ENCODE measurements at regions not wholly inside any gene's neighbourhood (a gene's known extent, or its start where the extent isn't known, plus 50 kb on each side); places are given as distances from the start of the nearest gene placed in this dataset.

DNA sequence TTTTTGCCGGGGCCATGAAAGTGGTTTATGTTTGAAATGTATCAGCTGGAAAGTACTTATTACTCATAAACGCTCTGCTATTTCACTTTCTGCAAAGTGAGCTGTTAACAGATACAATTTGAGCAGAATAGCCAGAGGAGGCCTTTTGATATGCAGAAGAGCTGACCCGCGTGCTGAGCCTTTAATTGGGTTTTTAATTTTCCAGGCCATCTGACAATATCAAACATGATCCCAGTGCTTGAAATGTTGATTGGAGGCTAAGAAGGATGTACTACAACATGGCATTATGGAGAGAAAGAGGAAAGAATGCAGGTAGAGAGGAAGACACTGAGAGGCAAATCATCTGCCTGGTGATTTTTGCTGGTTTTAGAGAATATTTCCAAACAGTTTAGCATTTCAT lies 261.3 kb upstream of the MEIS2 start:
- DNase-seq (ENCODE audit: extremely low read depth, low read depth), result no peak

DNA sequence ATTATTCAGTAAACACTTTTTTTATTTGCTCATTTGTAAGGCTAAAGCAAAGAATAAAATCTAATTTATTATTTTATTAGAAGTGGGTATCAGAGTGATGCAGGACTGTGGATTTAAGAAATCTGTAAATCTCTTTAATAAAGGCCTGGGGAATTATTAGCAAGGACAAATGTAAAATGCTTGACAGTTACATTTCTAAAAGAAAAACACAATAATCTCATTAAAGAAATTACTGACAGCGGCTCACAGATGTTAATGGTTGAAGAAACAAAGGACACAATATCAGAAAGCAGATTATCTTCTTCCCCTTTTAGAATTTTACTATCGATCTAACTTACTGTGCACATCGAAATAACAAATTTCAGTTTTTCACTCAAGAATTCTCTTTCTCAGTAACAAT lies 262.1 kb upstream of the MEIS2 start:
- no peak for DNase-seq (ENCODE audit: extremely low read depth, low read depth)
- TF ChIP-seq, protein P1, sequence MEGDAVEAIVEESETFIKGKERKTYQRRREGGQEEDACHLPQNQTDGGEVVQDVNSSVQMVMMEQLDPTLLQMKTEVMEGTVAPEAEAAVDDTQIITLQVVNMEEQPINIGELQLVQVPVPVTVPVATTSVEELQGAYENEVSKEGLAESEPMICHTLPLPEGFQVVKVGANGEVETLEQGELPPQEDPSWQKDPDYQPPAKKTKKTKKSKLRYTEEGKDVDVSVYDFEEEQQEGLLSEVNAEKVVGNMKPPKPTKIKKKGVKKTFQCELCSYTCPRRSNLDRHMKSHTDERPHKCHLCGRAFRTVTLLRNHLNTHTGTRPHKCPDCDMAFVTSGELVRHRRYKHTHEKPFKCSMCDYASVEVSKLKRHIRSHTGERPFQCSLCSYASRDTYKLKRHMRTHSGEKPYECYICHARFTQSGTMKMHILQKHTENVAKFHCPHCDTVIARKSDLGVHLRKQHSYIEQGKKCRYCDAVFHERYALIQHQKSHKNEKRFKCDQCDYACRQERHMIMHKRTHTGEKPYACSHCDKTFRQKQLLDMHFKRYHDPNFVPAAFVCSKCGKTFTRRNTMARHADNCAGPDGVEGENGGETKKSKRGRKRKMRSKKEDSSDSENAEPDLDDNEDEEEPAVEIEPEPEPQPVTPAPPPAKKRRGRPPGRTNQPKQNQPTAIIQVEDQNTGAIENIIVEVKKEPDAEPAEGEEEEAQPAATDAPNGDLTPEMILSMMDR (IDR thresholded peaks at IDR 0.05; ENCODE audit: low read depth, low read length), result no peak

More for the DNA sequence above, 261.3 kb upstream of the MEIS2 start:
- TF ChIP-seq, protein P1 (IDR thresholded peaks at IDR 0.05; ENCODE audit: low read depth, low read length), result no peak

DNA sequence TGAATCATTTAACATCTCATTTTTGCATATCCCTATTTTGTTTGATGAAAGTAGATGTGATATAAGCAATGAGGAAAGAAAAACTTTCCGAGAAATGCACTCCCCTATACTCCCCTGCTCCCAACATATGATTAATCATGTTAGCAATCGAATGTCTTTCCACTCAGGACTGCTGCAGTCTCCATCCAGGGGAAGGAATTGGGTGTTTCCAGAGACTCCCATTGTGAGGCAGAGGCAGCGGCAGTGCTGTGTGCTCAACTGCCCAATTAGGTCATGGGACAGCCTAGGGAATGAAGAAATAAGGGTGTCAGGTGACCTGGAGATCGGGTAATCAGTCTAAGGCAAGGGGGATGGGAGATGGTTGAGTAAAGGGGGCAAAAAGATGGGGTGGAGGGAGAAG lies 268.6 kb upstream of the MEIS2 start:
- TF ChIP-seq, protein P1 (IDR thresholded peaks at IDR 0.05; ENCODE audit: low read depth, low read length), result no peak
- no peak for DNase-seq (ENCODE audit: extremely low read depth, low read depth)

DNA sequence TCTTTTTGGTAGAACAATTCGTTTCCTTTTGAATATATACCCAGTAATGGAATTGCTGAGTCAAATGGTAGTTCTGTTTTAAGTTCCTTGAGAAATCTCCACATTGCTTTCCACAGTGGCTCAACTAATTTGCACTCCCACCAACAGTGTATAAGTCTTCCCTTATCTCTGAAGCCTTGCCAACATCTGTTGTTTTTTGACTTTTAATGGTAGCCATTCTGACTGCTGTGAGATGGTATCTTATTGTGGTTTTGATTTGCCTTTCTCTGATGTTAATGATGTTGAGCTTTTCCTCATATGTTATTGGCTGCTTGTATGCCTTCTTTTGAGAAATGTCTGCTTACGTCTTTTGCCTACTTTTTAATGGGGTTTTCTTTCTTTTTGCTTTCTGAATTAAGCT lies 270.6 kb upstream of the MEIS2 start:
- no peak for DNase-seq (ENCODE audit: extremely low read depth, low read depth)
- TF ChIP-seq, protein P1 (IDR thresholded peaks at IDR 0.05; ENCODE audit: low read depth, low read length), result no peak

DNA sequence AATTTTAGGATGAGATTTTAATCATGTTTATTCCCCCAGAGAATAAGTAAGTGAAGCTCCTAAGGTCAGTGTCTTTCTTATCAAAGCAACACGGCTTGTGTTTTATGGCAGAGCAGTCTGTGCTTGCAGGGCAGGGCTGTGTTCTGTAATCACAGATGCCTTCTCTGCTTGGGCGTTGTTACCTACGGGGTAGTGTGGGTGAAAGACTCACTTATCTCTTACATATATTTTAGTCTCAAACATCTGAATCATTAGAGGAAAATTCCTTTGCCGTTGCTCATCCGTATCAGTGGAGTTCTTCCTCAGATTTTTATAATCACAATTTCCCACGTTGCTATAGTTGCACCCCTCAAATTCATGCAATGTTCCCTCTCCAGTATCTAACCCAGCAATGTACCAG lies 271.7 kb upstream of the MEIS2 start:
- DNase-seq (ENCODE audit: extremely low read depth, low read depth), result no peak
- TF ChIP-seq, protein P1 (IDR thresholded peaks at IDR 0.05; ENCODE audit: low read depth, low read length), result no peak

DNA sequence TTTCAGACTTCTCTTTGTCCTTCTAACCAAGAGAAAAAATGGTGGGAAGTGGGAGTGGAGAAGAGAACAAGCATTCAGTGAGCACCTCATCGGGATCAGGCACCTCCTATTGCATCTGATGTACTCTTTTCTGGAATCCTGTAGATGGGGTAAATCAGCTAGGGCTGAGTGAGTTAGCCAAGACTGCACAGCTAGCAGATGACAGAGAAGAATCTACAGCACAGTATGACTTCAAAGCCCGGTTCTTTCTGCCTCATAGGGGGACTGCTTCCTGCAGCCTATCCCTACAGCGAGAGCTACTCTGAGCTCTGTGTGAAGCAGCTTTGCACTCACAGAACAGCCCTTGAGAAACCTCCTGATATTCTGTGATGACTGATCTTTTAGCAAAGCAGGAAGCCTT lies 275.2 kb upstream of the MEIS2 start:
- DNase-seq (ENCODE audit: extremely low read depth, low read depth), result no peak

DNA sequence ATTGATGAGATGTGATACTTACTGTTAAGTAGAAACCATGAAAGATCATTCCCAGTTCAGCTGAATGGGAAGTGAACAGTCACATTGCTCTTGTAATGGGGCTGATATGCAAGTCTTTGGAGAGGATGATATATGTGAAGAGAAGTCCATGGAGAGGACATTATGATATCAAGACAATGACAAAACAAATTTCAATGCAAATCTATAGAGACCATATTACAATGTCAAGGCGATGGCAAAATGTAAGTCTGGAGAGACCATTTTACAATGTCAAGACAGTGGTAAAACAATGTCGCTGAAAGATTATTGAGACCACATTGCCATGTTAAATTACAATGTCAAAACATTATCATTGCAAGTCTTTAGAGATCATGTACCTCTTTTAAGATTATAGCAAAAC lies 277.1 kb upstream of the MEIS2 start:
- DNase-seq (ENCODE audit: extremely low read depth, low read depth), result no peak
- TF ChIP-seq, protein P1 (IDR thresholded peaks at IDR 0.05; ENCODE audit: low read depth, low read length), result no peak

More for the DNA sequence above, 275.2 kb upstream of the MEIS2 start:
- TF ChIP-seq, protein P1 (IDR thresholded peaks at IDR 0.05; ENCODE audit: low read depth, low read length), result no peak

Data from AG09319 (cell line).